Spleen (tissue), 11 donors: ENCODE measurements at regions not wholly inside any gene's neighbourhood (a gene's known extent, or its start where the extent isn't known, plus 50 kb on each side); places are given as distances from the start of the nearest gene placed in this dataset.
"Not testable (repeated sequence)": the region's sequence is repeated elsewhere in the genome, so short reads cannot be mapped to it uniquely, and the experiment has no call there.

Experiments used
- DNase-seq: peaks from one replicate; pipeline ENCODE4 v3.0.0-alpha.2; 2020
- H3K27ac ChIP-seq, 8 donors: fragments of 200-600 bp; sonication (generic) in 7 of 8; 1 replicate in 4 of 8; 2 replicates in 4 of 8; pipeline versions ENCODE4 v1.5.0 to v1.8.0; 2016 to 2021; ENCODE audit warnings: inconsistent platforms in 4 of 8, mild to moderate bottlenecking in 4 of 8, moderate library complexity in 1 of 8
- H3K27me3 ChIP-seq, 7 donors: fragments of 200-600 bp; sonication (generic) in 6 of 7; replicated peaks in 1 of 7; 1 replicate in 4 of 7; 2 replicates in 3 of 7; pipeline versions ENCODE4 v1.5.0 to v1.8.0; 2016 to 2021; ENCODE audit warnings: inconsistent platforms in 3 of 7, mild to moderate bottlenecking in 1 of 7
- H3K36me3 ChIP-seq, 6 donors: fragments of 200-600 bp; sonication (generic) in 5 of 6; 1 replicate in 4 of 6; 2 replicates in 2 of 6; pipeline versions ENCODE4 v1.5.0 to v1.8.0; 2016 to 2021; ENCODE audit warnings: inconsistent platforms in 2 of 6
- H3K4me1 ChIP-seq, 6 donors: fragments of 200-600 bp; sonication (generic) in 5 of 6; 1 replicate in 3 of 6; 2 replicates in 3 of 6; pipeline versions ENCODE4 v1.5.0 to v1.8.0; 2016 to 2021; ENCODE audit warnings: inconsistent platforms in 3 of 6
- H3K4me3 ChIP-seq, 8 donors: fragments of 200-600 bp; sonication (generic) in 7 of 8; 1 replicate in 4 of 8; 2 replicates in 4 of 8; pipeline versions ENCODE4 v1.5.0 to v1.8.0; 2016 to 2021; ENCODE audit warnings: inconsistent platforms in 4 of 8, mild to moderate bottlenecking in 4 of 8, moderate library complexity in 2 of 8
- H3K9me3 ChIP-seq, 8 donors: fragments of 200-600 bp; sonication (generic) in 7 of 8; 1 replicate in 4 of 8; 2 replicates in 4 of 8; pipeline versions ENCODE4 v1.5.0 to v1.8.0; 2016 to 2021; ENCODE audit warnings: inconsistent platforms in 4 of 8
- CTCF ChIP-seq, 11 experiments: fragments of 200-600 bp in 7 of 11; fragments of 450-650 bp in 4 of 11; sonication (generic) in 4 of 11; IDR thresholded peaks in 8 of 11; conservative IDR thresholded peaks in 3 of 11; 1 replicate in 7 of 11; 2 replicates in 4 of 11; pipeline versions ENCODE4 v1.4.0 to v1.8.0; 2016 to 2021; ENCODE audit warnings: antibody characterized with exemption in 11 of 11, inconsistent platforms in 4 of 11, mild to moderate bottlenecking in 1 of 11
- POLR2A ChIP-seq, 3 donors: fragments of 450-650 bp; IDR thresholded peaks; one replicate each; pipeline ENCODE4 v1.5.1; 2017; ENCODE audit warnings: antibody characterized with exemption in 3 of 3, mild to moderate bottlenecking in 1 of 3
- POLR2AphosphoS5 ChIP-seq, 3 donors: sonication (generic); formaldehyde crosslinking; IDR thresholded peaks; one replicate each; pipeline ENCODE4 v1.5.1; 2017; ENCODE audit warnings: antibody characterized with exemption in 3 of 3
- WGBS, 5 donors: extraction: QIAGEN DNeasy Blood & Tissue Kit in 3 of 5; methylation state at CpG; one replicate each; pipeline versions ENCODE4 v1.1.5 to v1.1.7; 2013 to 2018; 5-methylcytosine and 5-hydroxymethylcytosine counted together
- intact Hi-C: fragments of 100-400 bp; cut with DNase I; formaldehyde crosslinking; loops from one replicate; pipeline ENCODE4 v1.15.0; 2023; ENCODE audit warnings: low total_unique reads
- donor health status: healthy with polysubstance abuse.
- donor health status: DM: no; HTN: no; CAD: no; lungs with moderate emphysema.
- donor health status: DM: no; HTN: no; CAD: no.
- donor health status: Bipolar disorder and iron deficiency.
- donor health status: healthy.
- donor health status: DM: no; HTN: no; CAD: no.
- donor health status: DM: yes; HTN: yes; CAD: no.

GRCh38 chr1:201731142-201731541 lies 97.8 kb upstream of the IPO9 start:
- Histone ChIP-seq H3K27ac (no peak overlapping the region), H3K9me3 (no peaks in the 10 kb centered on the region), H3K36me3 (no peaks in the 10 kb centered on the region), H3K27me3 (no peaks in the 10 kb centered on the region), H3K4me1 (peaks cover 0 to under 1% (median 0%) of the 10 kb centered on the region in 6 donors), H3K4me3 (no peak overlapping the region)
- TF ChIP-seq POLR2AphosphoS5 (IDR thresholded peaks at IDR 0.05) (no peak), POLR2A (IDR thresholded peaks at IDR 0.05) (no peak)
- WGBS, 5 donors, result 81 to 90% (median 86%) methylated on average over 11 of the region's 11 CpGs
- intact Hi-C loops, result no loop called here
- no peak for DNase-seq

GRCh38 chr1:201731592-201731991 lies 97.4 kb upstream of the IPO9 start:
- intact Hi-C loops, result no loop called here
- WGBS, 5 donors, result 42 to 94% (median 81%) methylated on average over 1 of the region's 1 CpG
- DNase-seq, result no peak
- TF ChIP-seq POLR2AphosphoS5 (IDR thresholded peaks at IDR 0.05), result no peak
- no peak for TF ChIP-seq POLR2A (IDR thresholded peaks at IDR 0.05)
- no peak for TF ChIP-seq CTCF (IDR thresholded peaks at IDR 0.05 in 8 of 11, conservative IDR thresholded peaks at IDR 0.05 in 3 of 11)
- no peak overlapping the region for H3K4me3 ChIP-seq
- H3K36me3 ChIP-seq, result no peaks in the 10 kb centered on the region
- H3K27me3 ChIP-seq, result no peaks in the 10 kb centered on the region
- peaks cover 0 to 5% (median under 1%) of the 10 kb centered on the region in 6 donors for H3K4me1 ChIP-seq
- no peak overlapping the region for H3K27ac ChIP-seq
- no peaks in the 10 kb centered on the region for H3K9me3 ChIP-seq

GRCh38 chr1:201732351-201732750 lies 96.6 kb upstream of the IPO9 start:
- Histone ChIP-seq H3K27me3 (no peaks in the 10 kb centered on the region), H3K4me3 (no peak overlapping the region), H3K36me3 (no peaks in the 10 kb centered on the region), H3K27ac (no peak overlapping the region), H3K4me1 (peaks cover 0 to 13% (median 5%) of the 10 kb centered on the region in 6 donors), H3K9me3 (no peaks in the 10 kb centered on the region)
- intact Hi-C loops, result no loop called here
- TF ChIP-seq POLR2A (IDR thresholded peaks at IDR 0.05) (no peak), CTCF (IDR thresholded peaks at IDR 0.05 in 8 of 11, conservative IDR thresholded peaks at IDR 0.05 in 3 of 11) (no peak)
- no peak for DNase-seq
- WGBS, 5 donors, result 86 to 96% (median 92%) methylated on average over 2 of the region's 2 CpGs

GRCh38 chr1:201734221-201734620 lies 94.7 kb upstream of the IPO9 start:
- WGBS, 5 donors, result 80 to 93% (median 88%) methylated on average over 4 of the region's 4 CpGs
- H3K9me3 ChIP-seq, DNase-seq, H3K27ac ChIP-seq, H3K36me3 ChIP-seq, intact Hi-C loops, H3K4me3 ChIP-seq, H3K27me3 ChIP-seq: not testable (repeated sequence)
- H3K4me1 ChIP-seq, result peaks cover 0 to 31% (median 16%) of the 10 kb centered on the region in 6 donors

- Histone ChIP-seq H3K27me3 (peaks cover 0 to 13% (median 3%) of the 10 kb centered on the region in 7 donors), H3K9me3 (no peaks in the 10 kb centered on the region), H3K36me3 (no peaks in the 10 kb centered on the region), H3K4me1 (peaks cover 0 to 36% (median 22%) of the 10 kb centered on the region in 6 donors), H3K27ac (no peak overlapping the region), H3K4me3 (no peak overlapping the region)
- intact Hi-C loops, result no loop called here
- TF ChIP-seq POLR2A (IDR thresholded peaks at IDR 0.05) (no peak), CTCF (IDR thresholded peaks at IDR 0.05 in 8 of 11, conservative IDR thresholded peaks at IDR 0.05 in 3 of 11) (no peak), POLR2AphosphoS5 (IDR thresholded peaks at IDR 0.05) (no peak)
- no peak for DNase-seq
- WGBS, 5 donors, result 72 to 100% (median 84%) methylated on average over 1 to 2 of the region's 2 CpGs
Observed at GRCh38 chr1:201734786-201735185, 94.2 kb upstream of the IPO9 start.
